H1 (cell line): ENCODE measurements at regions not wholly inside any gene's neighbourhood (a gene's known extent, or its start where the extent isn't known, plus 50 kb on each side); places are given as distances from the start of the nearest gene placed in this dataset.

ENCODE experiments used
- CEBPB ChIP-seq: IDR thresholded peaks from 2 replicates; pipeline ENCODE4 v1.6.1; 2012; ENCODE audit warnings: low read depth, low read length
- FOSL1 ChIP-seq: IDR thresholded peaks from 2 replicates; pipeline ENCODE4 v1.6.1; 2011; ENCODE audit warnings: mild to moderate bottlenecking, low read depth, low read length, moderate library complexity; ENCODE audit not compliant: insufficient read depth
- KDM1A ChIP-seq: fragments of 200-600, 300-600 bp; sonication (generic); IDR thresholded peaks from 2 replicates; pipeline ENCODE4 v1.7.1; 2016; ENCODE audit warnings: mild to moderate bottlenecking, low read length, borderline replicate concordance
- TF ChIP-seq, protein P1 (sequence below): fragments of 300-600 bp; sonication (generic); IDR thresholded peaks from 2 replicates; pipeline ENCODE4 v1.7.1; 2012; ENCODE audit warnings: low read length, moderate library complexity, mild to moderate bottlenecking, inconsistent platforms; ENCODE audit not compliant: insufficient replicate concordance

DNA sequence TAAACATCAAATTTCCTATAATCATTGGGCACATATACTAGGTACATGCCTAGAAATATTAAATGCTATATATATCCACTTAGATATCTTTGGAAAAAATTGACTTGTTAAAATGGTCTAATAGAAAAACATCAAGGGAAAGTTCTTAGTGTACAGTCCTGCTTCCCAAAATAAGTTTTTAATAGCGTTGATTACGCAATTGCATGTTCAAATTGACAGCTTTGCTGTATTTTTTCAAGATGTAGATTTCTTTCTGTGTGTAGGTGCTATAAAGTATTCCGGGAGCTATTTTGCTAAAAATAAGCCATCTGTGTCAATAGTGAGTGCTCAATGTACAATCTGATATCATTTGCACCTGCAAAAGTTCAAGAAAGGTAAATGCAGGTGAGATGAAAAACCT, 463.9 kb upstream of the ATP2B1 start (continued):
- TF ChIP-seq, protein P1, sequence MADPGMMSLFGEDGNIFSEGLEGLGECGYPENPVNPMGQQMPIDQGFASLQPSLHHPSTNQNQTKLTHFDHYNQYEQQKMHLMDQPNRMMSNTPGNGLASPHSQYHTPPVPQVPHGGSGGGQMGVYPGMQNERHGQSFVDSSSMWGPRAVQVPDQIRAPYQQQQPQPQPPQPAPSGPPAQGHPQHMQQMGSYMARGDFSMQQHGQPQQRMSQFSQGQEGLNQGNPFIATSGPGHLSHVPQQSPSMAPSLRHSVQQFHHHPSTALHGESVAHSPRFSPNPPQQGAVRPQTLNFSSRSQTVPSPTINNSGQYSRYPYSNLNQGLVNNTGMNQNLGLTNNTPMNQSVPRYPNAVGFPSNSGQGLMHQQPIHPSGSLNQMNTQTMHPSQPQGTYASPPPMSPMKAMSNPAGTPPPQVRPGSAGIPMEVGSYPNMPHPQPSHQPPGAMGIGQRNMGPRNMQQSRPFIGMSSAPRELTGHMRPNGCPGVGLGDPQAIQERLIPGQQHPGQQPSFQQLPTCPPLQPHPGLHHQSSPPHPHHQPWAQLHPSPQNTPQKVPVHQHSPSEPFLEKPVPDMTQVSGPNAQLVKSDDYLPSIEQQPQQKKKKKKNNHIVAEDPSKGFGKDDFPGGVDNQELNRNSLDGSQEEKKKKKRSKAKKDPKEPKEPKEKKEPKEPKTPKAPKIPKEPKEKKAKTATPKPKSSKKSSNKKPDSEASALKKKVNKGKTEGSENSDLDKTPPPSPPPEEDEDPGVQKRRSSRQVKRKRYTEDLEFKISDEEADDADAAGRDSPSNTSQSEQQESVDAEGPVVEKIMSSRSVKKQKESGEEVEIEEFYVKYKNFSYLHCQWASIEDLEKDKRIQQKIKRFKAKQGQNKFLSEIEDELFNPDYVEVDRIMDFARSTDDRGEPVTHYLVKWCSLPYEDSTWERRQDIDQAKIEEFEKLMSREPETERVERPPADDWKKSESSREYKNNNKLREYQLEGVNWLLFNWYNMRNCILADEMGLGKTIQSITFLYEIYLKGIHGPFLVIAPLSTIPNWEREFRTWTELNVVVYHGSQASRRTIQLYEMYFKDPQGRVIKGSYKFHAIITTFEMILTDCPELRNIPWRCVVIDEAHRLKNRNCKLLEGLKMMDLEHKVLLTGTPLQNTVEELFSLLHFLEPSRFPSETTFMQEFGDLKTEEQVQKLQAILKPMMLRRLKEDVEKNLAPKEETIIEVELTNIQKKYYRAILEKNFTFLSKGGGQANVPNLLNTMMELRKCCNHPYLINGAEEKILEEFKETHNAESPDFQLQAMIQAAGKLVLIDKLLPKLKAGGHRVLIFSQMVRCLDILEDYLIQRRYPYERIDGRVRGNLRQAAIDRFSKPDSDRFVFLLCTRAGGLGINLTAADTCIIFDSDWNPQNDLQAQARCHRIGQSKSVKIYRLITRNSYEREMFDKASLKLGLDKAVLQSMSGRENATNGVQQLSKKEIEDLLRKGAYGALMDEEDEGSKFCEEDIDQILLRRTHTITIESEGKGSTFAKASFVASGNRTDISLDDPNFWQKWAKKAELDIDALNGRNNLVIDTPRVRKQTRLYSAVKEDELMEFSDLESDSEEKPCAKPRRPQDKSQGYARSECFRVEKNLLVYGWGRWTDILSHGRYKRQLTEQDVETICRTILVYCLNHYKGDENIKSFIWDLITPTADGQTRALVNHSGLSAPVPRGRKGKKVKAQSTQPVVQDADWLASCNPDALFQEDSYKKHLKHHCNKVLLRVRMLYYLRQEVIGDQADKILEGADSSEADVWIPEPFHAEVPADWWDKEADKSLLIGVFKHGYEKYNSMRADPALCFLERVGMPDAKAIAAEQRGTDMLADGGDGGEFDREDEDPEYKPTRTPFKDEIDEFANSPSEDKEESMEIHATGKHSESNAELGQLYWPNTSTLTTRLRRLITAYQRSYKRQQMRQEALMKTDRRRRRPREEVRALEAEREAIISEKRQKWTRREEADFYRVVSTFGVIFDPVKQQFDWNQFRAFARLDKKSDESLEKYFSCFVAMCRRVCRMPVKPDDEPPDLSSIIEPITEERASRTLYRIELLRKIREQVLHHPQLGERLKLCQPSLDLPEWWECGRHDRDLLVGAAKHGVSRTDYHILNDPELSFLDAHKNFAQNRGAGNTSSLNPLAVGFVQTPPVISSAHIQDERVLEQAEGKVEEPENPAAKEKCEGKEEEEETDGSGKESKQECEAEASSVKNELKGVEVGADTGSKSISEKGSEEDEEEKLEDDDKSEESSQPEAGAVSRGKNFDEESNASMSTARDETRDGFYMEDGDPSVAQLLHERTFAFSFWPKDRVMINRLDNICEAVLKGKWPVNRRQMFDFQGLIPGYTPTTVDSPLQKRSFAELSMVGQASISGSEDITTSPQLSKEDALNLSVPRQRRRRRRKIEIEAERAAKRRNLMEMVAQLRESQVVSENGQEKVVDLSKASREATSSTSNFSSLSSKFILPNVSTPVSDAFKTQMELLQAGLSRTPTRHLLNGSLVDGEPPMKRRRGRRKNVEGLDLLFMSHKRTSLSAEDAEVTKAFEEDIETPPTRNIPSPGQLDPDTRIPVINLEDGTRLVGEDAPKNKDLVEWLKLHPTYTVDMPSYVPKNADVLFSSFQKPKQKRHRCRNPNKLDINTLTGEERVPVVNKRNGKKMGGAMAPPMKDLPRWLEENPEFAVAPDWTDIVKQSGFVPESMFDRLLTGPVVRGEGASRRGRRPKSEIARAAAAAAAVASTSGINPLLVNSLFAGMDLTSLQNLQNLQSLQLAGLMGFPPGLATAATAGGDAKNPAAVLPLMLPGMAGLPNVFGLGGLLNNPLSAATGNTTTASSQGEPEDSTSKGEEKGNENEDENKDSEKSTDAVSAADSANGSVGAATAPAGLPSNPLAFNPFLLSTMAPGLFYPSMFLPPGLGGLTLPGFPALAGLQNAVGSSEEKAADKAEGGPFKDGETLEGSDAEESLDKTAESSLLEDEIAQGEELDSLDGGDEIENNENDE: no peak
- TF ChIP-seq CEBPB (peak; percentile 62), KDM1A (no peak), FOSL1 (no peak)
